HL-60 (cell line): ENCODE measurements at regions not wholly inside any gene's neighbourhood (a gene's known extent, or its start where the extent isn't known, plus 50 kb on each side); places are given as distances from the start of the nearest gene placed in this dataset.

Experiments used
- DNase-seq, 2 experiments: peaks; one replicate each; pipeline ENCODE4 v3.0.0-alpha.2; 2010 to 2020; ENCODE audit warnings: low read depth in 1 of 2, low spot score in 1 of 2
- H3K27ac ChIP-seq: fragments of 250-450 bp; sonication (Bioruptor Pico); replicated peaks from 2 replicates; pipeline ENCODE4 v1.5.1; 2020; ENCODE audit warnings: mild to moderate bottlenecking, moderate library complexity
- H3K27me3 ChIP-seq: fragments of 250-450 bp; sonication (Bioruptor Pico); 2 replicates; pipeline ENCODE4 v1.5.1; 2021; ENCODE audit warnings: mild to moderate bottlenecking, moderate library complexity; ENCODE audit not compliant: insufficient read depth, poor library complexity, severe bottlenecking
- H3K4me3 ChIP-seq: replicated peaks from 2 replicates; pipeline ENCODE4 v1.5.1; 2011; ENCODE audit warnings: mild to moderate bottlenecking, control low read depth, low read length; ENCODE audit not compliant: insufficient read depth
- GABPA ChIP-seq: IDR thresholded peaks from 2 replicates; pipeline ENCODE4 v1.6.1; 2012; ENCODE audit warnings: low read depth
- POLR2AphosphoS5 ChIP-seq: IDR thresholded peaks from 2 replicates; pipeline ENCODE4 v1.6.1; 2012; ENCODE audit warnings: low read depth
- SPI1 ChIP-seq: IDR thresholded peaks from 2 replicates; pipeline ENCODE4 v1.6.1; 2012; ENCODE audit warnings: low read depth, mild to moderate bottlenecking, borderline replicate concordance
- TF ChIP-seq, protein P1 (sequence below): IDR thresholded peaks from one replicate; pipeline ENCODE4 v1.5.1; 2011; ENCODE audit warnings: low read length, control low read depth, inconsistent platforms; ENCODE audit not compliant: insufficient read depth
- TF ChIP-seq, protein P2 (sequence below): IDR thresholded peaks from 2 replicates; pipeline ENCODE4 v1.6.1; 2012; ENCODE audit warnings: low read depth; ENCODE audit not compliant: insufficient replicate concordance

DNA sequence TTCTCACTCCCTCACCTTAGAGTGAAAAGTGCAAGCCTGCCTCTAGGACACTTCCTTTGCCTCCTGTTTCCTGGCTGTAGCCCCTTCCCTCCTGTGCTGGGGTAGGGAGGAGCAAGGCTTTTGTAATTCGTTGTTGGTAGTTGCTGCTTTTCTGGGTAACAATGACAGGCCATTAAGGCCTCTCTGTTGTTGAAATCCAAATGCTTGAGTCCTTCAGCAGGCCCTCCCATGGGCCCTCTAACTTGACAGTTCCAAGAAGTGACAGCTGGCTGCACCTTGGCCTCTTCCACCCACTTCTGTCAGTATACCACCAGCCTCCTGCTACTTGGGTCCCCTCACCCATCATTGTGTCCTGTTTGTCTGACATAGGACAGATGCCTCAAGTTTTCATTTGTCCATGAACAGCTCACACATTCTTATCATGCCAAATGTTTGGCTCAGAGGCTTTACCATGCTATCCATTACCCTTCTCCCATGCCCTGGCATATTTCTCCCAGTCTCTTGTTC lies 103.7 kb upstream of the PDE3A start:
- Histone ChIP-seq H3K27me3 (no peaks in the 10 kb centered on the region), H3K4me3 (no peak overlapping the region), H3K27ac (no peak overlapping the region)
- no peak for DNase-seq
- TF ChIP-seq, protein P1, sequence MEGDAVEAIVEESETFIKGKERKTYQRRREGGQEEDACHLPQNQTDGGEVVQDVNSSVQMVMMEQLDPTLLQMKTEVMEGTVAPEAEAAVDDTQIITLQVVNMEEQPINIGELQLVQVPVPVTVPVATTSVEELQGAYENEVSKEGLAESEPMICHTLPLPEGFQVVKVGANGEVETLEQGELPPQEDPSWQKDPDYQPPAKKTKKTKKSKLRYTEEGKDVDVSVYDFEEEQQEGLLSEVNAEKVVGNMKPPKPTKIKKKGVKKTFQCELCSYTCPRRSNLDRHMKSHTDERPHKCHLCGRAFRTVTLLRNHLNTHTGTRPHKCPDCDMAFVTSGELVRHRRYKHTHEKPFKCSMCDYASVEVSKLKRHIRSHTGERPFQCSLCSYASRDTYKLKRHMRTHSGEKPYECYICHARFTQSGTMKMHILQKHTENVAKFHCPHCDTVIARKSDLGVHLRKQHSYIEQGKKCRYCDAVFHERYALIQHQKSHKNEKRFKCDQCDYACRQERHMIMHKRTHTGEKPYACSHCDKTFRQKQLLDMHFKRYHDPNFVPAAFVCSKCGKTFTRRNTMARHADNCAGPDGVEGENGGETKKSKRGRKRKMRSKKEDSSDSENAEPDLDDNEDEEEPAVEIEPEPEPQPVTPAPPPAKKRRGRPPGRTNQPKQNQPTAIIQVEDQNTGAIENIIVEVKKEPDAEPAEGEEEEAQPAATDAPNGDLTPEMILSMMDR: no peak
- no peak for TF ChIP-seq POLR2AphosphoS5
- TF ChIP-seq GABPA: no peak
- TF ChIP-seq SPI1: no peak
- TF ChIP-seq, protein P2, sequence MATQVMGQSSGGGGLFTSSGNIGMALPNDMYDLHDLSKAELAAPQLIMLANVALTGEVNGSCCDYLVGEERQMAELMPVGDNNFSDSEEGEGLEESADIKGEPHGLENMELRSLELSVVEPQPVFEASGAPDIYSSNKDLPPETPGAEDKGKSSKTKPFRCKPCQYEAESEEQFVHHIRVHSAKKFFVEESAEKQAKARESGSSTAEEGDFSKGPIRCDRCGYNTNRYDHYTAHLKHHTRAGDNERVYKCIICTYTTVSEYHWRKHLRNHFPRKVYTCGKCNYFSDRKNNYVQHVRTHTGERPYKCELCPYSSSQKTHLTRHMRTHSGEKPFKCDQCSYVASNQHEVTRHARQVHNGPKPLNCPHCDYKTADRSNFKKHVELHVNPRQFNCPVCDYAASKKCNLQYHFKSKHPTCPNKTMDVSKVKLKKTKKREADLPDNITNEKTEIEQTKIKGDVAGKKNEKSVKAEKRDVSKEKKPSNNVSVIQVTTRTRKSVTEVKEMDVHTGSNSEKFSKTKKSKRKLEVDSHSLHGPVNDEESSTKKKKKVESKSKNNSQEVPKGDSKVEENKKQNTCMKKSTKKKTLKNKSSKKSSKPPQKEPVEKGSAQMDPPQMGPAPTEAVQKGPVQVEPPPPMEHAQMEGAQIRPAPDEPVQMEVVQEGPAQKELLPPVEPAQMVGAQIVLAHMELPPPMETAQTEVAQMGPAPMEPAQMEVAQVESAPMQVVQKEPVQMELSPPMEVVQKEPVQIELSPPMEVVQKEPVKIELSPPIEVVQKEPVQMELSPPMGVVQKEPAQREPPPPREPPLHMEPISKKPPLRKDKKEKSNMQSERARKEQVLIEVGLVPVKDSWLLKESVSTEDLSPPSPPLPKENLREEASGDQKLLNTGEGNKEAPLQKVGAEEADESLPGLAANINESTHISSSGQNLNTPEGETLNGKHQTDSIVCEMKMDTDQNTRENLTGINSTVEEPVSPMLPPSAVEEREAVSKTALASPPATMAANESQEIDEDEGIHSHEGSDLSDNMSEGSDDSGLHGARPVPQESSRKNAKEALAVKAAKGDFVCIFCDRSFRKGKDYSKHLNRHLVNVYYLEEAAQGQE: no peak

DNA sequence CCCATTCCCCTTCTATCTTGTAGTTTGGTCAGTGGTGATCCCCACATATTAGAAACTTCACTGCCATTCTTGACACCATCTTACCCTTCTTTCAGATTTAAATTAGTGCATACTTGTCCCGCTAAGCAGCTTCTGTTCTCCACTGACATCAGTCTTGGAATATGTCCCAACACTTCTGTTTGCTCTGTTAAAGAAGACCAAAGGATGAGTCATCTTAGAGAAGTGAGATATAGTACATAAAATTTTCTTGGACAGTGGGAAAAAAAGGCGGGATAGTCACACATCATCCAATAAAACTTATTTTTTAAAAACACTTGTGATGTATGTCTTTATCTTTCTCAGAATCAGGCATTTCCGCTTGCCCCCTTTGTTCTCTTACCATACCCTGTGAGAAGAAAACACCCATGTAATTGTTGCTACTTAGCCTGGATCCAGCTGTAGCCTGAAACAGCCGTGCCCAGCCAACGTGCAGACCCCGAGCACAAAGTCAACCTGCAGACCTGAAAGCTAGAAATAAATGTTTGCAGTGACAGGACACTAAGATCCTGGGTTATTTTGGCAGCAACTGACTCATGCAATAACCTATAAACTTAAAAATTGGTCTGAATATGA lies 100.1 kb upstream of the PDE3A start:
- no peak overlapping the region for H3K27ac ChIP-seq
- TF ChIP-seq, protein P2: no peak
- TF ChIP-seq GABPA: no peak
- TF ChIP-seq, protein P1: no peak
- no peak for TF ChIP-seq SPI1
- TF ChIP-seq POLR2AphosphoS5: no peak
- no peak for DNase-seq
- H3K27me3 ChIP-seq: no peaks in the 10 kb centered on the region
- no peak overlapping the region for H3K4me3 ChIP-seq

DNA sequence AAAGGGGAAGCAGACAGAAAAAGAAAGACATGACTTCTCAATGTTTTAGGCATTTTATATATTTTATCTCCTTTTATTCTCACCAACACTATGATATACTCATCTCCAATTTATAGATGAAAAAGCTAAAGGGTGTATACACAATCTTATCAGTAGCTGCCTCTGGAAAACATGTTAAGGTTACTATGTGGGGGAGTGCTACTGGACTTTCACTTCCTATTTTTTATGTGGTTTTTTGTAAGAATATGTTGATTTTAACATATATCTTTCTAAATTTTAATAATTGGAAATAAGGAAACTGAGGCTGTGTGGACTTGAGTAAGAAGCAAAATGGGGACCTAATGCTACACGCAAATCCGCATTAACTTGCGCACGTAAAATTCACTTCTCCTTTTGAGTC lies 99.6 kb upstream of the PDE3A start:
- no peak overlapping the region for H3K4me3 ChIP-seq
- no peak for DNase-seq

DNA sequence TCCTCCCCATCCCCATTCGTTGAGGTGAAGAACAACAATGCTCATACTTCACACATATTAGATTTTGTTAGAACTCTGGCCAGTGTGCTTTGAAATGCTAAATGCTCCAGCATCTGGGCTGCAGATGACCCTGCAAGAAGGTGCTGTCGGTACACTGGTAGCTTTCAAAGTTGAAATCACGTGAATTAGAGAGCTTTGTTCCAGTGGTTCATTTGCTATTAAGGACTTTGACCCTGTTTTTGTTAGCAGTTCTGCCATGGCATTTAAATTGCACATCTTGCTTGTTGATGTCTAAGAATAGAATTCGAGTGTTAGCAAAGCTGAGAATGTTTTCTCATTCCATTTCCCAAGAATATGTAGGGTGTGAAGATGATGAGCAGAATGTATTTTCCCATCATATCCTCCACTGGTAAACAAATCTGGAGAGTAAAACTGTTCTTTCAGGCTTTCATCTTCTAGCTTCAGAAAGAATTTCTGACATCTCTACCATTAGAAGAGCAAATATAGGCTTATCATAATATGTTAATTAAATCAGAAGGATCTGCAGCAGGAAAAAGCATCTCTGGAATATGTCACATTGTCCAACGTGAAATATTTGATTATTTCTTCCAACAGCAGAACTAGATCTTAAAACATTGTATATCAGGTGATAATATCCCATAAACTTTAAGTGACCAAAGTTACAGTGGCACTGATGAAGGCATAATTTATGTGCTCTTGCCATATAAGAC lies 98.8 kb upstream of the PDE3A start:
- no peaks in the 10 kb centered on the region for H3K27me3 ChIP-seq
- H3K27ac ChIP-seq: no peak overlapping the region
- DNase-seq: no peak
- no peak for TF ChIP-seq POLR2AphosphoS5
- no peak overlapping the region for H3K4me3 ChIP-seq

More for the DNA sequence above, 99.6 kb upstream of the PDE3A start:
- no peak for TF ChIP-seq POLR2AphosphoS5
- peak; percentile 67 for TF ChIP-seq SPI1
- H3K27ac ChIP-seq: no peak overlapping the region
- H3K27me3 ChIP-seq: no peaks in the 10 kb centered on the region
